Liver (tissue), 2 donors: ENCODE measurements at regions not wholly inside any gene's neighbourhood (a gene's known extent, or its start where the extent isn't known, plus 50 kb on each side); places are given as distances from the start of the nearest gene placed in this dataset.

ENCODE experiments used
- GABPA ChIP-seq, 2 donors: IDR thresholded peaks in 1 of 2; conservative IDR thresholded peaks in 1 of 2; 2 replicates each; pipeline ENCODE4 v1.6.1; 2016; ENCODE audit warnings: antibody characterized with exemption in 2 of 2, mild to moderate bottlenecking in 1 of 2, moderate library complexity in 1 of 2
- JUND ChIP-seq, 2 donors: IDR thresholded peaks; 2 replicates each; pipeline ENCODE4 v1.6.1; 2016; ENCODE audit warnings: antibody characterized with exemption in 2 of 2
- TF ChIP-seq, protein P1 (sequence below): IDR thresholded peaks from 2 replicates; pipeline ENCODE4 v1.6.1; 2016; ENCODE audit warnings: antibody characterized with exemption
- donor health status: healthy.

DNA sequence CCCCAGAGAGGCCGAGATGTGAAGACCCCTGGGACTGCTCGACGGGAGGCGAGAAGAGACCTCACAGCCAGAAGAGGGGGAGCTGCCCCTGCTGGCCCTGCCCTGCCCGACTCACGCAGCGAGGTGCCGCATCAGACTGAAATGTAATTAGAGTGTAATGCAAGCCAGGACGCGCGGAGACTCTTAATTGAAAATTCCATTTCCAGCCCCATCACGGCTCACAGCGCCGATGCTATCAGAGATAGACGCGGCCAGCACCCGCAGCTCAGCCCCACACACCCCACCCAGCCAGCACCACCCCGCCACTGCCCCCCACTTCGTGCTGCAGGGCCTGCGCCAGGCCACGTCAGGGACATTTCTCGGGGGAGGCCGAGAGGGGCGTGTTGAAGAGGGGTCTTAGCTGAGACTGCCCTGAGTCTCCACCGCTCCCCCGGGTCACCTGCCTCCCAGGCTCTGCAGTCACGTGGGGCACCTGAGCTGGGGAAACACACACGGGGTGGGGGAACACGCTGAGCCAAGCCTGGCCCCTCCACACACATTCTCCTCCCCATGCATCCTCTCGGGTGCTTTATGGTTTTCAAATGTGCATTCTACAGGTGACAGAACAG, 78.1 kb downstream of the TEX51 start:
- TF ChIP-seq GABPA (IDR thresholded peaks at IDR 0.05 in 1 of 2, conservative IDR thresholded peaks at IDR 0.05 in 1 of 2) (no peak), JUND (IDR thresholded peaks at IDR 0.05) (no peak)
- TF ChIP-seq, protein P1, sequence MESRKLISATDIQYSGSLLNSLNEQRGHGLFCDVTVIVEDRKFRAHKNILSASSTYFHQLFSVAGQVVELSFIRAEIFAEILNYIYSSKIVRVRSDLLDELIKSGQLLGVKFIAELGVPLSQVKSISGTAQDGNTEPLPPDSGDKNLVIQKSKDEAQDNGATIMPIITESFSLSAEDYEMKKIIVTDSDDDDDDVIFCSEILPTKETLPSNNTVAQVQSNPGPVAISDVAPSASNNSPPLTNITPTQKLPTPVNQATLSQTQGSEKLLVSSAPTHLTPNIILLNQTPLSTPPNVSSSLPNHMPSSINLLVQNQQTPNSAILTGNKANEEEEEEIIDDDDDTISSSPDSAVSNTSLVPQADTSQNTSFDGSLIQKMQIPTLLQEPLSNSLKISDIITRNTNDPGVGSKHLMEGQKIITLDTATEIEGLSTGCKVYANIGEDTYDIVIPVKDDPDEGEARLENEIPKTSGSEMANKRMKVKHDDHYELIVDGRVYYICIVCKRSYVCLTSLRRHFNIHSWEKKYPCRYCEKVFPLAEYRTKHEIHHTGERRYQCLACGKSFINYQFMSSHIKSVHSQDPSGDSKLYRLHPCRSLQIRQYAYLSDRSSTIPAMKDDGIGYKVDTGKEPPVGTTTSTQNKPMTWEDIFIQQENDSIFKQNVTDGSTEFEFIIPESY: no peak
